Natural killer cell (primary cell): ENCODE measurements at regions not wholly inside any gene's neighbourhood (a gene's known extent, or its start where the extent isn't known, plus 50 kb on each side); places are given as distances from the start of the nearest gene placed in this dataset.

Experiments
- ATAC-seq, 3 donors: fragments of 150-1000 bp in 2 of 3; fragments of 200-7000 bp in 1 of 3; cut with Tn5 transposase; 1 replicate in 1 of 3; 2 replicates in 2 of 3; pipeline ENCODE4 v1.10.0; 2021; ENCODE audit warnings: mild to moderate bottlenecking in 2 of 3, moderate library complexity in 2 of 3
- DNase-seq, 2 donors: peaks; one replicate each; pipeline versions ENCODE4 v3.0.0 to v3.0.0-alpha.2; 2013 to 2021; ENCODE audit warnings: mixed read lengths in 1 of 2
- H3K27ac ChIP-seq: one replicate; pipeline ENCODE4 v1.5.1; 2013; ENCODE audit warnings: mild to moderate bottlenecking, low read length
- H3K27me3 ChIP-seq: one replicate; pipeline ENCODE4 v1.6.1; 2013; ENCODE audit warnings: low read length; ENCODE audit not compliant: control insufficient read depth, insufficient read depth
- H3K36me3 ChIP-seq: one replicate; pipeline ENCODE4 v1.6.1; 2013; ENCODE audit warnings: low read length; ENCODE audit not compliant: control insufficient read depth, insufficient read depth
- H3K4me1 ChIP-seq: one replicate; pipeline ENCODE4 v1.6.1; 2013; ENCODE audit warnings: low read length; ENCODE audit not compliant: control insufficient read depth, insufficient read depth
- H3K4me3 ChIP-seq: one replicate; pipeline ENCODE4 v1.5.1; 2013; ENCODE audit warnings: low read length
- H3K9me3 ChIP-seq: one replicate; pipeline ENCODE4 v1.6.1; 2013; ENCODE audit warnings: low read length; ENCODE audit not compliant: control insufficient read depth, insufficient read depth
- H3K27ac Mint-ChIP-seq, 2 donors: one replicate each; pipeline ENCODE4 v1.8.0; 2022; ENCODE audit warnings: mild to moderate bottlenecking in 2 of 2, mixed read lengths in 2 of 2, moderate library complexity in 1 of 2
- H3K27me3 Mint-ChIP-seq, 2 donors: one replicate each; pipeline ENCODE4 v1.8.0; 2022; ENCODE audit warnings: low read depth in 2 of 2, mixed read lengths in 2 of 2
- H3K36me3 Mint-ChIP-seq: one replicate; pipeline ENCODE4 v1.8.0; 2022; ENCODE audit warnings: mixed read lengths
- H3K4me1 Mint-ChIP-seq, 2 donors: one replicate each; pipeline ENCODE4 v1.8.0; 2022; ENCODE audit warnings: mixed read lengths in 2 of 2
- H3K4me3 Mint-ChIP-seq: one replicate; pipeline ENCODE4 v1.8.0; 2022; ENCODE audit warnings: mild to moderate bottlenecking, moderate library complexity, mixed read lengths
- H3K9me3 Mint-ChIP-seq, 2 donors: one replicate each; pipeline ENCODE4 v1.8.0; 2022; ENCODE audit warnings: mixed read lengths in 2 of 2
- CTCF ChIP-seq: fragments of 200-600 bp; IDR thresholded peaks from one replicate; pipeline ENCODE4 v1.8.0; 2022; ENCODE audit warnings: antibody characterized with exemption
- WGBS: methylation state at CpG from one replicate; pipeline ENCODE4 v1.1.7; 2013; ENCODE audit warnings: missing lambda C conversion rate; ENCODE audit not compliant: insufficient coverage; 5-methylcytosine and 5-hydroxymethylcytosine counted together
- intact Hi-C: fragments of 100-400 bp; cut with micrococcal nuclease; formaldehyde crosslinking; loops from one replicate; pipeline ENCODE4 v1.14.2; 2022

GRCh38 chr7:26451997-26452396 lies 160.3 kb downstream of the SNX10 start:
- Mint-ChIP-seq H3K4me1 (no peaks in the 10 kb centered on the region), H3K4me3 (no peak overlapping the region), H3K9me3 (no peaks in the 10 kb centered on the region), H3K27ac (no peak overlapping the region), H3K27me3 (peaks cover 5 to 30% of the 10 kb centered on the region in 2 donors), H3K36me3 (no peaks in the 10 kb centered on the region)
- H3K27ac ChIP-seq, result no peak overlapping the region
- TF ChIP-seq CTCF, result no peak
- no peak overlapping the region for H3K4me3 ChIP-seq
- H3K9me3 ChIP-seq, result no peaks in the 10 kb centered on the region
- no peaks in the 10 kb centered on the region for H3K27me3 ChIP-seq
- intact Hi-C loops, result no loop called here
- DNase-seq (no peak), ATAC-seq (no peak)
- H3K36me3 ChIP-seq, result no peaks in the 10 kb centered on the region
- 88% methylated on average over 3 of the region's 3 CpGs for WGBS
- no peaks in the 10 kb centered on the region for H3K4me1 ChIP-seq

- H3K27ac Mint-ChIP-seq, result no peak overlapping the region
- 64% methylated on average over 2 of the region's 3 CpGs for WGBS
- no peaks in the 10 kb centered on the region for H3K9me3 Mint-ChIP-seq
Measured at GRCh38 chr7:26454180-26454579, 162.5 kb downstream of the SNX10 start.

GRCh38 chr7:26457696-26458327 lies 166.2 kb downstream of the SNX10 start:
- H3K9me3 ChIP-seq, result no peaks in the 10 kb centered on the region
- Mint-ChIP-seq H3K4me3 (no peak overlapping the region), H3K27ac (no peak overlapping the region), H3K9me3 (no peaks in the 10 kb centered on the region), H3K36me3 (no peaks in the 10 kb centered on the region), H3K27me3 (peaks cover 2 to 19% of the 10 kb centered on the region in 2 donors), H3K4me1 (no peaks in the 10 kb centered on the region)
- DNase-seq (no peak), ATAC-seq (no peak)
- H3K27ac ChIP-seq, result no peak overlapping the region
- no peaks in the 10 kb centered on the region for H3K36me3 ChIP-seq
- intact Hi-C loops, result no loop called here
- H3K4me1 ChIP-seq, result no peaks in the 10 kb centered on the region
- 79% methylated on average over 6 of the region's 7 CpGs for WGBS
- no peaks in the 10 kb centered on the region for H3K27me3 ChIP-seq
- H3K4me3 ChIP-seq, result no peak overlapping the region
- TF ChIP-seq CTCF, result no peak

More at GRCh38 chr7:26454180-26454579, 162.5 kb downstream of the SNX10 start:
- Histone ChIP-seq H3K4me1 (no peaks in the 10 kb centered on the region), H3K4me3 (no peak overlapping the region), H3K27ac (no peak overlapping the region), H3K36me3 (no peaks in the 10 kb centered on the region), H3K9me3 (no peaks in the 10 kb centered on the region), H3K27me3 (no peaks in the 10 kb centered on the region)
- Mint-ChIP-seq H3K4me1 (no peaks in the 10 kb centered on the region), H3K36me3 (no peaks in the 10 kb centered on the region), H3K27me3 (peaks cover 2 to 27% of the 10 kb centered on the region in 2 donors), H3K4me3 (no peak overlapping the region)
- no peak for TF ChIP-seq CTCF
- intact Hi-C loops, result no loop called here
- DNase-seq (no peak), ATAC-seq (no peak)

DNA sequence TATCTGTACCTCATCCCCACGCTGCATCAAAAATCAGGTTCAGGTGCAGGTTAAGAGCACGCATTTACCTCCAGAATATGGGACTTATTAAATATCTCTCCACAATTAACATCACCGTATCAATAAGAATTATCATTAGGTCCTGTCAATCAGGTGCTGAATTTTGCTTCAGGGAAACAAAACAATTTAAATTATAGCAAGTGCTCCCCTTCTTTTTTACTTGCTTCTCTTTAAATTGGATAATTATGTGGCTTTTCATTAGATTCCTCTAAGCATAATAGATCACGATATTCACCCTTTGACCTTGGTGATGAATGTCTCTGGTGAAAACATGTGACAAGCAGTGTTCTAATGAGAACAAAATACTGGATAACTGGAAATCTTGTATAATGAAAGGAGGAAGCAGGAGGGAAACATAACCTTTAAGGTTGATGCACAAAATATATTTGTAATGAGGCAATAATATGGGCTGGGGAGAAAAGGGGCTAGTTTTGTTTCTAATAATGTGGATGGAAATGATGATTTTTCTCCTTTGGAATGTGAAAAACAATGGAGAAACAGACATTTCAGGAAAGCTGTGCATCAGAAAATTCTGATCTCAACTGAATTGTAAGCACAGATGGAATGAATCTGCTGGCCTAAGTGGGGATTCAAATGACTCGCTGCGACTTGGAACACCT lies 166.9 kb downstream of the SNX10 start:
- Histone ChIP-seq H3K4me3 (no peak overlapping the region), H3K9me3 (no peaks in the 10 kb centered on the region), H3K4me1 (no peaks in the 10 kb centered on the region), H3K27ac (no peak overlapping the region), H3K27me3 (no peaks in the 10 kb centered on the region), H3K36me3 (no peaks in the 10 kb centered on the region)
- H3K27me3 Mint-ChIP-seq, result peaks cover 2 to 19% of the 10 kb centered on the region in 2 donors
- no peaks in the 10 kb centered on the region for H3K4me1 Mint-ChIP-seq
- TF ChIP-seq CTCF, result no peak
- intact Hi-C loops, result no loop called here
- H3K36me3 Mint-ChIP-seq, result no peaks in the 10 kb centered on the region
- H3K4me3 Mint-ChIP-seq, result no peak overlapping the region
- no peaks in the 10 kb centered on the region for H3K9me3 Mint-ChIP-seq
- no peak for DNase-seq
- no peak overlapping the region for H3K27ac Mint-ChIP-seq
- ATAC-seq, result no peak
- WGBS, result 91% methylated on average over 6 of the region's 6 CpGs
